SK-N-SH (cell line): ENCODE measurements at regions not wholly inside any gene's neighbourhood (a gene's known extent, or its start where the extent isn't known, plus 50 kb on each side); places are given as distances from the start of the nearest gene placed in this dataset.

Source experiments
- CTCF ChIA-PET: fragments of 300-600, 350-600 bp; formaldehyde crosslinking; extraction: SDS; loops from one replicate; lab custom pipeline; 2021; lab: Yijun Ruan, JAX
- POLR2A ChIA-PET: fragments of 350-600 bp; sonication (Branson Sonifier 250); formaldehyde crosslinking; extraction: SDS; loops from one replicate; lab custom pipeline; 2020; ENCODE audit warnings: antibody characterized with exemption, inconsistent platforms; lab: Yijun Ruan, JAX
- DNase-seq: peaks from one replicate; pipeline ENCODE4 v3.0.0; 2012
- H2AFZ ChIP-seq: fragments of 200-600 bp; sonication (generic); 2 replicates; pipeline ENCODE4 v1.8.1; 2016; ENCODE audit warnings: antibody characterized with exemption, mild to moderate bottlenecking, low read depth
- H3F3A ChIP-seq: fragments of 200-600 bp; sonication (generic); replicated peaks from 2 replicates; pipeline ENCODE3; 2016; ENCODE audit warnings: antibody characterized with exemption, mild to moderate bottlenecking; ENCODE audit not compliant: insufficient read depth
- H3K27ac ChIP-seq, 2 experiments: fragments of 200-500 bp in 1 of 2; fragments of 200-600 bp in 1 of 2; sonication (Bioruptor generic) in 1 of 2; sonication (generic), shearing (Covaris generic) in 1 of 2; 2 replicates each; pipeline versions ENCODE4 v1.5.1 to v1.6.1; 2014 to 2016; ENCODE audit warnings: low read depth in 2 of 2, inconsistent platforms in 1 of 2, low read length in 1 of 2, mild to moderate bottlenecking in 1 of 2, mixed read lengths in 1 of 2
- H3K27me3 ChIP-seq: fragments of 200-600 bp; sonication (generic), shearing (Covaris generic); 2 replicates; pipeline ENCODE4 v1.6.1; 2016; ENCODE audit warnings: mixed run types; ENCODE audit not compliant: insufficient read depth
- H3K36me3 ChIP-seq, 2 experiments: fragments of 200-500 bp in 1 of 2; fragments of 200-600 bp in 1 of 2; sonication (Bioruptor generic) in 1 of 2; sonication (generic) in 1 of 2; replicated peaks in 1 of 2; 2 replicates each; pipeline versions ENCODE3 to v1.5.1; 2014 to 2016; ENCODE audit warnings: low read length in 1 of 2, mild to moderate bottlenecking in 1 of 2; ENCODE audit not compliant: insufficient read depth in 2 of 2, control insufficient read depth in 1 of 2
- H3K4me1 ChIP-seq, 2 experiments: fragments of 200-500 bp in 1 of 2; fragments of 200-600 bp in 1 of 2; sonication (Bioruptor generic) in 1 of 2; sonication (generic), shearing (Covaris generic) in 1 of 2; 2 replicates each; pipeline versions ENCODE4 v1.5.1 to v1.6.1; 2014 to 2016; ENCODE audit warnings: low read depth in 1 of 2, low read length in 1 of 2, mixed run types in 1 of 2; ENCODE audit not compliant: insufficient read depth in 2 of 2, control insufficient read depth in 1 of 2
- H3K4me2 ChIP-seq: fragments of 200-600 bp; sonication (generic), shearing (Covaris generic); 2 replicates; pipeline ENCODE4 v1.6.1; 2017; ENCODE audit warnings: mixed run types
- H3K4me3 ChIP-seq, 2 experiments: fragments of 200-500 bp in 1 of 2; fragments of 200-600 bp in 1 of 2; sonication (Bioruptor generic) in 1 of 2; sonication (generic), shearing (Covaris generic) in 1 of 2; 2 replicates each; pipeline versions ENCODE4 v1.5.1 to v1.8.1; 2014 to 2016; ENCODE audit warnings: low read depth in 2 of 2, inconsistent platforms in 1 of 2, low read length in 1 of 2, mild to moderate bottlenecking in 1 of 2, mixed read lengths in 1 of 2, moderate library complexity in 1 of 2
- H3K79me2 ChIP-seq: fragments of 200-600 bp; sonication (generic); 2 replicates; pipeline ENCODE4 v1.8.1; 2017; ENCODE audit warnings: mild to moderate bottlenecking; ENCODE audit not compliant: insufficient read depth
- H3K9ac ChIP-seq: fragments of 200-600 bp; sonication (generic); 2 replicates; pipeline ENCODE4 v1.6.1; 2017; ENCODE audit warnings: mixed run types
- H3K9me2 ChIP-seq: fragments of 200-600 bp; sonication (generic); 2 replicates; pipeline ENCODE4 v1.6.1; 2017; ENCODE audit warnings: mixed run types
- H3K9me3 ChIP-seq: fragments of 200-600 bp; sonication (generic); 2 replicates; pipeline ENCODE4 v1.6.1; 2017; ENCODE audit warnings: mixed run types, mild to moderate bottlenecking, moderate library complexity
- H4K20me1 ChIP-seq: fragments of 200-600 bp; sonication (generic); 2 replicates; pipeline ENCODE4 v1.6.1; 2017; ENCODE audit warnings: mild to moderate bottlenecking, mixed run types; ENCODE audit not compliant: insufficient read depth
- FOXM1 ChIP-seq: IDR thresholded peaks from 2 replicates; pipeline ENCODE4 v1.4.0; 2012; ENCODE audit warnings: low read depth, mild to moderate bottlenecking
- GATA2 ChIP-seq: sonication (generic); formaldehyde crosslinking; IDR thresholded peaks from 2 replicates; pipeline ENCODE4 v1.5.0; 2020; ENCODE audit warnings: mild to moderate bottlenecking, missing genetic modification reagents
- MEF2A ChIP-seq: IDR thresholded peaks from 2 replicates; pipeline ENCODE4 v1.4.0; 2012; ENCODE audit warnings: low read depth, borderline replicate concordance
- NRF1 ChIP-seq: IDR thresholded peaks from 2 replicates; pipeline ENCODE4 v1.6.1; 2012; ENCODE audit warnings: low read depth, mild to moderate bottlenecking, low read length
- RAD21 ChIP-seq: IDR thresholded peaks from 2 replicates; pipeline ENCODE4 v1.6.1; 2012; ENCODE audit warnings: mild to moderate bottlenecking, low read length
- RFX5 ChIP-seq: IDR thresholded peaks from 2 replicates; pipeline ENCODE4 v1.6.1; 2012; ENCODE audit warnings: mild to moderate bottlenecking, improper control_type of control experiment, low read length
- RXRA ChIP-seq: IDR thresholded peaks from 2 replicates; pipeline ENCODE4 v1.4.0; 2012; ENCODE audit warnings: low read depth, mild to moderate bottlenecking, borderline replicate concordance
- SMC3 ChIP-seq: IDR thresholded peaks from 2 replicates; pipeline ENCODE4 v1.6.1; 2012; ENCODE audit warnings: low read depth, low read length, improper control_type of control experiment
- WGBS: methylation state at CpG from one replicate; pipeline ENCODE4 v1.1.6; 2017; ENCODE audit warnings: low lambda C conversion rate; 5-methylcytosine and 5-hydroxymethylcytosine counted together
- TF ChIP-seq, protein P1 (sequence below): fragments of 200-600 bp; sonication (generic); IDR thresholded peaks from 2 replicates; pipeline ENCODE4 v1.6.1; 2017; ENCODE audit warnings: antibody characterized with exemption, mild to moderate bottlenecking, moderate library complexity
- TF ChIP-seq, protein P2 (sequence below): fragments of 150-350 bp; IDR thresholded peaks from 2 replicates; pipeline ENCODE4 v1.6.1; 2017; ENCODE audit warnings: antibody characterized with exemption, low read length, low read depth, borderline replicate concordance
- TF ChIP-seq, protein P3 (sequence below): IDR thresholded peaks from 2 replicates; pipeline ENCODE4 v1.4.0; 2012; ENCODE audit warnings: low read depth
- TF ChIP-seq, protein P4 (sequence below): IDR thresholded peaks from 2 replicates; pipeline ENCODE4 v1.4.0; 2012; ENCODE audit warnings: low read depth, borderline replicate concordance
- TF ChIP-seq, protein P5 (sequence below): IDR thresholded peaks from 2 replicates; pipeline ENCODE4; 2012
- TF ChIP-seq, protein P6 (sequence below): fragments of 150-350 bp; IDR thresholded peaks from 2 replicates; pipeline ENCODE4 v1.6.1; 2016; ENCODE audit warnings: mild to moderate bottlenecking, low read depth, low read length

DNA sequence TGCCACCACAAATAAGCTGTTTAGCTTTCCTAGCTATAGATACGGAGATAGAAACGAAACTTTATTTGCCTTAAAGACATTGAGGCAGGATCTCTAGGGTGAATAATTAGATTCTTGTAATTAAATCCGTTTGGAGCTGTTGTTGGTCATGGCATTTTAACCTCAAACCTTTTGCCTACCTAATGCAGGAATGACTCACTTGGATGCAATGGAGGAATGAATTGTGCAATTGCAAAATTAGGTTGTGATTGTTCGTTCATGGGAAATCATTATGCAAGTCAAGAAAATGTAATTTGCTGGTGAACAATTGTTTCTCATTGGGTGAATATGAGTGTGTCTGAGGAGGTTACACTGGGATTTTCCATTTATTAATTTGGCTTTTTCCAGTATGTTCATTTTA lies 703.5 kb downstream of the GATA3 start (continued):
- TF ChIP-seq, protein P1, sequence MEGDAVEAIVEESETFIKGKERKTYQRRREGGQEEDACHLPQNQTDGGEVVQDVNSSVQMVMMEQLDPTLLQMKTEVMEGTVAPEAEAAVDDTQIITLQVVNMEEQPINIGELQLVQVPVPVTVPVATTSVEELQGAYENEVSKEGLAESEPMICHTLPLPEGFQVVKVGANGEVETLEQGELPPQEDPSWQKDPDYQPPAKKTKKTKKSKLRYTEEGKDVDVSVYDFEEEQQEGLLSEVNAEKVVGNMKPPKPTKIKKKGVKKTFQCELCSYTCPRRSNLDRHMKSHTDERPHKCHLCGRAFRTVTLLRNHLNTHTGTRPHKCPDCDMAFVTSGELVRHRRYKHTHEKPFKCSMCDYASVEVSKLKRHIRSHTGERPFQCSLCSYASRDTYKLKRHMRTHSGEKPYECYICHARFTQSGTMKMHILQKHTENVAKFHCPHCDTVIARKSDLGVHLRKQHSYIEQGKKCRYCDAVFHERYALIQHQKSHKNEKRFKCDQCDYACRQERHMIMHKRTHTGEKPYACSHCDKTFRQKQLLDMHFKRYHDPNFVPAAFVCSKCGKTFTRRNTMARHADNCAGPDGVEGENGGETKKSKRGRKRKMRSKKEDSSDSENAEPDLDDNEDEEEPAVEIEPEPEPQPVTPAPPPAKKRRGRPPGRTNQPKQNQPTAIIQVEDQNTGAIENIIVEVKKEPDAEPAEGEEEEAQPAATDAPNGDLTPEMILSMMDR: no peak
- no peak for TF ChIP-seq FOXM1

DNA sequence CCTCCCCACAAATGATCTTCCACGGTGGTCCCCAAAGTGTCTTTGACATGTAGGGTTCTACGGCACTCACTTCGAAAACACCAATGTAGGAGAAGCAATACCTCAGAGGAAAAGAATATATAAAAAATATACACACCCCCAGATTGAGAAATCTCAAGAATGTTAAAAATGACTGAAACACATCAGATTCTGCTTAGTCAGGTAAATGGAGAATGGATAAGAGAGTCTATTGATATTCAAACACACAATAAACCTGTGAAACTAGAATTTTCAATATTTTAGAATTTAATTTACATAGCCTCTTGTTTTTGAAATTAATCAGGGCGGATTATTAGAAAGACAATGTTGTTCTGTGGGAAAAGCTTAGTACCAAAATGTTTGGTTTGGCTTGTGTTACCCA lies 712.4 kb downstream of the GATA3 start:
- no peaks in the 10 kb centered on the region for H3K36me3 ChIP-seq
- H3F3A ChIP-seq: no peaks in the 10 kb centered on the region
- DNase-seq: no peak
- H3K27ac ChIP-seq: no peak overlapping the region
- ChIA-PET CTCF (interaction anchor here (0.6 kb wide), 1 partner anchor 668 kb away, joined by 3 read pairs; no protein-coding TSS in a partner anchor), POLR2A (no interaction called here)
- WGBS: 51% methylated on average over 4 of the region's 4 CpGs
- H3K4me1 ChIP-seq: no peaks in the 10 kb centered on the region; a peak in 1 of 4 replicates
- H3K79me2 ChIP-seq: no peaks in the 10 kb centered on the region
- H4K20me1 ChIP-seq: no peaks in the 10 kb centered on the region
- H2AFZ ChIP-seq: no peak overlapping the region
- no peak overlapping the region for H3K4me3 ChIP-seq
- H3K9me2 ChIP-seq: no peaks in the 10 kb centered on the region
- H3K27me3 ChIP-seq: no peaks in the 10 kb centered on the region
- H3K4me2 ChIP-seq: no peak overlapping the region
- no peaks in the 10 kb centered on the region for H3K9me3 ChIP-seq
- H3K9ac ChIP-seq: no peak overlapping the region
- TF ChIP-seq, protein P2, sequence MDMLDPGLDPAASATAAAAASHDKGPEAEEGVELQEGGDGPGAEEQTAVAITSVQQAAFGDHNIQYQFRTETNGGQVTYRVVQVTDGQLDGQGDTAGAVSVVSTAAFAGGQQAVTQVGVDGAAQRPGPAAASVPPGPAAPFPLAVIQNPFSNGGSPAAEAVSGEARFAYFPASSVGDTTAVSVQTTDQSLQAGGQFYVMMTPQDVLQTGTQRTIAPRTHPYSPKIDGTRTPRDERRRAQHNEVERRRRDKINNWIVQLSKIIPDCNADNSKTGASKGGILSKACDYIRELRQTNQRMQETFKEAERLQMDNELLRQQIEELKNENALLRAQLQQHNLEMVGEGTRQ: no peak
- TF ChIP-seq, protein P3, sequence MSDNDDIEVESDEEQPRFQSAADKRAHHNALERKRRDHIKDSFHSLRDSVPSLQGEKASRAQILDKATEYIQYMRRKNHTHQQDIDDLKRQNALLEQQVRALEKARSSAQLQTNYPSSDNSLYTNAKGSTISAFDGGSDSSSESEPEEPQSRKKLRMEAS: no peak
- TF ChIP-seq, protein P4, sequence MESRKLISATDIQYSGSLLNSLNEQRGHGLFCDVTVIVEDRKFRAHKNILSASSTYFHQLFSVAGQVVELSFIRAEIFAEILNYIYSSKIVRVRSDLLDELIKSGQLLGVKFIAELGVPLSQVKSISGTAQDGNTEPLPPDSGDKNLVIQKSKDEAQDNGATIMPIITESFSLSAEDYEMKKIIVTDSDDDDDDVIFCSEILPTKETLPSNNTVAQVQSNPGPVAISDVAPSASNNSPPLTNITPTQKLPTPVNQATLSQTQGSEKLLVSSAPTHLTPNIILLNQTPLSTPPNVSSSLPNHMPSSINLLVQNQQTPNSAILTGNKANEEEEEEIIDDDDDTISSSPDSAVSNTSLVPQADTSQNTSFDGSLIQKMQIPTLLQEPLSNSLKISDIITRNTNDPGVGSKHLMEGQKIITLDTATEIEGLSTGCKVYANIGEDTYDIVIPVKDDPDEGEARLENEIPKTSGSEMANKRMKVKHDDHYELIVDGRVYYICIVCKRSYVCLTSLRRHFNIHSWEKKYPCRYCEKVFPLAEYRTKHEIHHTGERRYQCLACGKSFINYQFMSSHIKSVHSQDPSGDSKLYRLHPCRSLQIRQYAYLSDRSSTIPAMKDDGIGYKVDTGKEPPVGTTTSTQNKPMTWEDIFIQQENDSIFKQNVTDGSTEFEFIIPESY: no peak
- no peak for TF ChIP-seq RFX5
- TF ChIP-seq RXRA: no peak
- TF ChIP-seq SMC3: no peak
- TF ChIP-seq, protein P5, sequence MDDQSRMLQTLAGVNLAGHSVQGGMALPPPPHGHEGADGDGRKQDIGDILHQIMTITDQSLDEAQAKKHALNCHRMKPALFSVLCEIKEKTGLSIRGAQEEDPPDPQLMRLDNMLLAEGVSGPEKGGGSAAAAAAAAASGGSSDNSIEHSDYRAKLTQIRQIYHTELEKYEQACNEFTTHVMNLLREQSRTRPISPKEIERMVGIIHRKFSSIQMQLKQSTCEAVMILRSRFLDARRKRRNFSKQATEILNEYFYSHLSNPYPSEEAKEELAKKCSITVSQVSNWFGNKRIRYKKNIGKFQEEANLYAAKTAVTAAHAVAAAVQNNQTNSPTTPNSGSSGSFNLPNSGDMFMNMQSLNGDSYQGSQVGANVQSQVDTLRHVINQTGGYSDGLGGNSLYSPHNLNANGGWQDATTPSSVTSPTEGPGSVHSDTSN: no peak
- TF ChIP-seq NRF1: no peak
- TF ChIP-seq MEF2A: no peak
- no peak for TF ChIP-seq RAD21
- TF ChIP-seq, protein P6, sequence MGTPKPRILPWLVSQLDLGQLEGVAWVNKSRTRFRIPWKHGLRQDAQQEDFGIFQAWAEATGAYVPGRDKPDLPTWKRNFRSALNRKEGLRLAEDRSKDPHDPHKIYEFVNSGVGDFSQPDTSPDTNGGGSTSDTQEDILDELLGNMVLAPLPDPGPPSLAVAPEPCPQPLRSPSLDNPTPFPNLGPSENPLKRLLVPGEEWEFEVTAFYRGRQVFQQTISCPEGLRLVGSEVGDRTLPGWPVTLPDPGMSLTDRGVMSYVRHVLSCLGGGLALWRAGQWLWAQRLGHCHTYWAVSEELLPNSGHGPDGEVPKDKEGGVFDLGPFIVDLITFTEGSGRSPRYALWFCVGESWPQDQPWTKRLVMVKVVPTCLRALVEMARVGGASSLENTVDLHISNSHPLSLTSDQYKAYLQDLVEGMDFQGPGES: no peak
- no peak for TF ChIP-seq GATA2
